Epithelial cell of esophagus (primary cell): ENCODE measurements at regions not wholly inside any gene's neighbourhood (a gene's known extent, or its start where the extent isn't known, plus 50 kb on each side); places are given as distances from the start of the nearest gene placed in this dataset.
A peak's percentile ranks its signal among the peaks of the same experiment; 100 is the strongest.

Experiments
- DNase-seq: peaks from one replicate; pipeline ENCODE4 v3.0.0; 2010; ENCODE audit warnings: low read depth
- H3K4me3 ChIP-seq: 2 replicates; pipeline ENCODE4 v1.5.1; 2011; ENCODE audit warnings: mild to moderate bottlenecking, low read length, control low read depth
- CTCF ChIP-seq: IDR thresholded peaks from 2 replicates; pipeline ENCODE4 v1.5.1; 2011; ENCODE audit warnings: low read depth, mild to moderate bottlenecking, low read length, control low read depth, inconsistent platforms; ENCODE audit not compliant: insufficient read depth; ENCODE audit errors: missing control alignments

GRCh38 chr2:19559596-19560240 is 201.3 kb upstream of the OSR1 start:
- no peak overlapping the region for H3K4me3 ChIP-seq
- TF ChIP-seq CTCF: no peak
- peak; percentile 31 for DNase-seq

DNA sequence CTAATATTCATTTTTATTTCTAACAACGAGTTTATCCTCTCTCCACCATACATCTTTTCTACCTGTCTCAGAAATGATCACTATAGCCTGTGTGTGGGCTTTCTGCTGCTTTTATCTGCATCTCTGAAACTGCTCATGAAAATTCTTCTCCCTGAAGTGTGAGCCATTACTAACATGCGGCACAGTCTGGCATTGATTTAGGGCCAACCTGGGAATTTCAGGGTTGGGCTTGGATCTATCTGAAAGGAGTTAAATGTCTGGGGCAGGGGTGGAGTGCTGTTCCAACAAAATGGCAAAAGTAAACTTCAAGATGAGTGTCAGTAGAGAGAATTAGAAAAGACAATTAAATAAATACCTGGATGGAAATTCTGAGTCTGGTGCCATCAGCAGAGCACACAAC is 198.2 kb upstream of the OSR1 start:
- no peak overlapping the region for H3K4me3 ChIP-seq
- no peak for DNase-seq
- no peak for TF ChIP-seq CTCF

DNA sequence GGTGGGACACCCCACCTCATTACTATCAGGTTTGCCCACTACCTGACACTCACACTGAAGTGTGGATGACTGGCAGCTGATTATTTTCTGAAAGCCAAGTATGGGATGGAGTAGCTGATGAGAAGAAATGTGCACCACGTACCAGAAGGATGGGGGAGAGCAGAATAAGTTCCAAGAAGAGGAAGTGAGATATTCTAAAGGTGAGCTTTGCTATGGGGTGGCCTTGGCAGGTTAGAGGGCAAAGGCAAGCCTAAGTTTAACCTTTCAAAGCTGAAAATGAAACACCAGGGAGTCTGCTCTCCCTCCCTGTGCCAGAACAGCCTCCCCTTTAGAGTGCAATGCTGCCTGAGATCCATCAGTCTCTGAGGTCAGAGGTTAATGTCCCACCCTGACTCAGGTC is 196.1 kb upstream of the OSR1 start:
- TF ChIP-seq CTCF: no peak
- DNase-seq: no peak
- no peak overlapping the region for H3K4me3 ChIP-seq

- DNase-seq: no peak
- no peak overlapping the region for H3K4me3 ChIP-seq
- TF ChIP-seq CTCF: no peak
Measured at GRCh38 chr2:19552270-19552669, 193.8 kb upstream of the OSR1 start.

DNA sequence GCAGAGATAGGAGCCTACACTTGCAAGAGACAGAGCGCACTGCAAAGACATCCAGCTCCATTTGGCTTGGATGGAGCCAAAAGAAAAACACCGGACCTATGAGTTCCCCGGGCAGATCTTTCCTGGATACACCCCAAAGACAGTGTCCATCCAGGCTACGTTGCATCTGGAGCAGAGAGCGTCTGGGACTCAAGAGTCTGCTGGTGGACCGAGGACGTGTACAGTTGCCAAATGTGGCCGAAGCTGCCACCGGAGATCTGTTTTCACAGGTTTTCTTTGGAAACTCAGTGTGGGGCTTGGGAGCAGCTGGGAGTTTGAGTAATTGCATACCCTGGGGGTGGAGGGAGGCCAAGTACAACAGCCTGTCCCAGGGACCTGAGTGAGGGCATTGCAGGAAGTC is 192.3 kb upstream of the OSR1 start:
- no peak for TF ChIP-seq CTCF
- H3K4me3 ChIP-seq: no peak overlapping the region
- DNase-seq: no peak

DNA sequence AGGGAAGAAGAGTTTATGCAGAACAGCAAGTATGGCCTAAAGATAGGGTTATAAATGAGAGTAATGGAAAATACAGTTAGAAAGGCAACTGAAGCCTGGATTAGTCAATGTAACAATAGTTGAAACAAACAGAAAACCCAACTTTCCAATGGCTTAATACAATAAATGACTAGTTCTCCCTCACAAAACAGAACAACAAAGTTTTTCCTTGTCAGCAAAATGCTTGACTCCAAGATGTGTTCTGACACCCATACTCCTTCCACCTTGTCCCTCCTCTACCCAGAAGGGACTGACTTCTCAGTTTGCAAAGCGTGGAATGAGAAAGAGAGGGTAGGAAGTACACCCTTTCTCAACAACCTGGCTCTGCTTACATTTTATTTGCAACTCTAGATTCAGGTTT is 191.4 kb upstream of the OSR1 start:
- DNase-seq: no peak
- no peak for TF ChIP-seq CTCF
- H3K4me3 ChIP-seq: no peak overlapping the region

DNA sequence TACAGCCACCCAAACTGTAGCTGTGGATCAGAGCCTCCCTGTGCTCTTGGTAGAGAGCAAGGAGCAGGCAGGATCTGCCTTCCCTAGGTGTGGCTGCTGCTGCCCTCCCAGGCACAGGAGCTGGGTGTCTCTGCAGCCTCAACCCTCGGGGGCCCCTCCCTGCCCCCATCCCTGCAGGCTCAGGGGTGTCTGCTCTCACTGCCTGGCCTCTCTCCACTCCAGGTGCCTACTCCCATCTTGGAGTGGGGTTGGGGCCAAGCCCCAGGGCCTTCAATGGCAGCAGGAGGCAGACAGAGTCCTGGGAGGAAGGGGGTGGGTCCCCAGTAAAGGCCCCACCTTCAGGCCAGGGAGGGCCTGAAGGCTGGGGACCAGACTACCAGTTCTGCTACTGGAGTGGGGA is 189.7 kb upstream of the OSR1 start:
- TF ChIP-seq CTCF: no peak
- DNase-seq: no peak
- H3K4me3 ChIP-seq: no peak overlapping the region
